Iris pigment epithelial cell (primary cell): ENCODE measurements at regions not wholly inside any gene's neighbourhood (a gene's known extent, or its start where the extent isn't known, plus 50 kb on each side); places are given as distances from the start of the nearest gene placed in this dataset.
"Not testable (repeated sequence)": the region's sequence is repeated elsewhere in the genome, so short reads cannot be mapped to it uniquely, and the experiment has no call there.

Source experiments
- DNase-seq: peaks from one replicate; pipeline ENCODE4 v3.0.0-alpha.2; 2011; ENCODE audit warnings: low read depth

GRCh38 chr16:88164196-88165039 is 213.2 kb downstream of the BANP start:
- not testable (repeated sequence) for DNase-seq

GRCh38 chr16:88165040-88165544 is 213.9 kb downstream of the BANP start:
- not testable (repeated sequence) for DNase-seq

GRCh38 chr16:88165683-88166082 is 214.4 kb downstream of the BANP start:
- not testable (repeated sequence) for DNase-seq

- DNase-seq: not testable (repeated sequence)
Observed at GRCh38 chr16:88166209-88166773, 215.1 kb downstream of the BANP start.

GRCh38 chr16:88167798-88168556 is 214.8 kb upstream of the ZNF469 start:
- not testable (repeated sequence) for DNase-seq

GRCh38 chr16:88168557-88168949 is 214.2 kb upstream of the ZNF469 start:
- not testable (repeated sequence) for DNase-seq

GRCh38 chr16:88169136-88169830 is 213.5 kb upstream of the ZNF469 start:
- DNase-seq: not testable (repeated sequence)

- not testable (repeated sequence) for DNase-seq
Observed at GRCh38 chr16:88169831-88170165, 213.0 kb upstream of the ZNF469 start.

- no peak for DNase-seq
Observed at GRCh38 chr16:88170528-88170991, 212.2 kb upstream of the ZNF469 start.

- not testable (repeated sequence) for DNase-seq
Observed at GRCh38 chr16:88171126-88171525, 211.6 kb upstream of the ZNF469 start.

- not testable (repeated sequence) for DNase-seq
Observed at GRCh38 chr16:88176184-88176583, 206.6 kb upstream of the ZNF469 start.

GRCh38 chr16:88176591-88177180 is 206.1 kb upstream of the ZNF469 start:
- DNase-seq: not testable (repeated sequence)

GRCh38 chr16:88178251-88178650 is 204.5 kb upstream of the ZNF469 start:
- not testable (repeated sequence) for DNase-seq

- not testable (repeated sequence) for DNase-seq
Observed at GRCh38 chr16:88178896-88179295, 203.9 kb upstream of the ZNF469 start.

GRCh38 chr16:88182967-88183881 is 199.5 kb upstream of the ZNF469 start:
- peak; percentile 44 for DNase-seq

GRCh38 chr16:88184053-88184452 is 198.7 kb upstream of the ZNF469 start:
- DNase-seq: not testable (repeated sequence)

- DNase-seq: not testable (repeated sequence)
Observed at GRCh38 chr16:88184566-88185355, 198.0 kb upstream of the ZNF469 start.

GRCh38 chr16:88185406-88185805 is 197.4 kb upstream of the ZNF469 start:
- not testable (repeated sequence) for DNase-seq
